ENCODE measurements at regions not wholly inside any gene's neighbourhood (a gene's known extent, or its start where the extent isn't known, plus 50 kb on each side); places are given as distances from the start of the nearest gene placed in this dataset.

GRCh38 chr9:89813482-89813881 lies 208.7 kb downstream of the GADD45G start:
- no peak for TF ChIP-seq CTCF (IDR thresholded peaks at IDR 0.05; ENCODE audit: low read length, missing control alignments)
- no peak for DNase-seq (ENCODE audit: low read depth)
- no peak overlapping the region for H3K4me3 ChIP-seq (replicated peaks; ENCODE audit: low read depth, low read length)

GRCh38 chr9:89814340-89815040 lies 209.7 kb downstream of the GADD45G start:
- no peak for TF ChIP-seq CTCF (IDR thresholded peaks at IDR 0.05; ENCODE audit: low read length, missing control alignments)
- H3K4me3 ChIP-seq (replicated peaks; ENCODE audit: low read depth, low read length): no peak overlapping the region
- DNase-seq (ENCODE audit: low read depth): peak; percentile 31

GRCh38 chr9:89815061-89815902 lies 210.5 kb downstream of the GADD45G start:
- no peak for TF ChIP-seq CTCF (IDR thresholded peaks at IDR 0.05; ENCODE audit: low read length, missing control alignments)
- no peak for DNase-seq (ENCODE audit: low read depth)

GRCh38 chr9:89815903-89816573 lies 211.2 kb downstream of the GADD45G start:
- no peak for TF ChIP-seq CTCF (IDR thresholded peaks at IDR 0.05; ENCODE audit: low read length, missing control alignments)
- H3K4me3 ChIP-seq (replicated peaks; ENCODE audit: low read depth, low read length): no peak overlapping the region
- no peak for DNase-seq (ENCODE audit: low read depth)

More at GRCh38 chr9:89815061-89815902, 210.5 kb downstream of the GADD45G start:
- no peak overlapping the region for H3K4me3 ChIP-seq (replicated peaks; ENCODE audit: low read depth, low read length)

- no peak for DNase-seq (ENCODE audit: low read depth)
- no peak for TF ChIP-seq CTCF (IDR thresholded peaks at IDR 0.05; ENCODE audit: low read length, missing control alignments)
Observed at GRCh38 chr9:89817151-89817950, 212.5 kb downstream of the GADD45G start.

GRCh38 chr9:89820337-89820736 lies 215.5 kb downstream of the GADD45G start:
- no peak overlapping the region for H3K4me3 ChIP-seq (replicated peaks; ENCODE audit: low read depth, low read length)
- DNase-seq (ENCODE audit: low read depth): no peak
- no peak for TF ChIP-seq CTCF (IDR thresholded peaks at IDR 0.05; ENCODE audit: low read length, missing control alignments)

More at GRCh38 chr9:89817151-89817950, 212.5 kb downstream of the GADD45G start:
- H3K4me3 ChIP-seq (replicated peaks; ENCODE audit: low read depth, low read length): no peak overlapping the region
